Activated CD4-positive, alpha-beta T cell treated with anti-CD3 and anti-CD28 coated beads, Interleukin-2, amount 50 U/mL, for 48 hours (primary cell): ENCODE measurements at regions not wholly inside any gene's neighbourhood (a gene's known extent, or its start where the extent isn't known, plus 50 kb on each side); places are given as distances from the start of the nearest gene placed in this dataset.
"Not testable (repeated sequence)": the region's sequence is repeated elsewhere in the genome, so short reads cannot be mapped to it uniquely, and the experiment has no call there.

Source experiments
- DNase-seq, 2 experiments: peaks; one replicate each; pipeline ENCODE4 v3.0.0-alpha.2; 2020

DNA sequence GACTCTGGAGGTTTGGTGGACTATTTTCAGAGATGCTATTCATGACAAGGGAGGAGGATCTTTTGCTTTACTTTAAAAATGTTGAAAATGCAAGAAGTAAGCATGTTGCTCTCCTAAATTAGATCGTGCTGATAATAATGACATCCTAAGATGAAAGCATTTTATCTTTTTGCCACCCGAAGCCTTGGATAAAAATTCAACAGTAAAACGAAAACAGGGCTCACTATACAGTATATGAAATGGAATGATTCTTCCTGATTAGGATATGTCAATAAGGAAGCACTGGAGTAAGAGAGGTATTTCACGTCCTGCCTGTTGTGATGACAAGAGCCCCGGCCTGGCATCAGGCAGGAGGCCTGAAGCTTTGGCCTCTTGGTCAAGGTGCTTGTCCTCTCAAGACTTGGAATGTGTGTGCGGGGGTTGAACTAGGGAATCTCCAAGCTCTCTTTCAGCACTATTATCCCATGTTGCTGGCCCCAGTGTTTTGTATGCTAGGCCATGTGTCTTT is 306.0 kb downstream of the MTX2 start:
- DNase-seq = no peak

DNA sequence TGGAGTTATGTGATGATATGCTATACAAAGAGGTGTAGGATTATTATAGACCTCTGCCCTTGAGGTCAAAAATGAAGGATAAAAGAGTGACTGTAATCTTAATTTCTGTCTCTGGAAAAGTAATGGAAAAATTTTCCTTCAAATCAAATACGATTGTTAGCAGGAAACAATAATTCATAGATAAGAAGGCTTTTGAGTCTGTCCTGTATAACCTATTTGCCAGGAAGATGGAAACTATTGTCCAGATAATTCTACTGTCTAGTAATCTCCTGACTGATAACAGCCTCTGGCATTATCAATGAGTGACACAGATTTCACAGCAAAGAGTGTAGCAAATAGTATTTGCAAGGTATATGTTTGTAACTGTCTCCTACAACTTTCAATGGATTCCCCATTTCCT is 307.8 kb downstream of the MTX2 start:
- DNase-seq = no peak

DNA sequence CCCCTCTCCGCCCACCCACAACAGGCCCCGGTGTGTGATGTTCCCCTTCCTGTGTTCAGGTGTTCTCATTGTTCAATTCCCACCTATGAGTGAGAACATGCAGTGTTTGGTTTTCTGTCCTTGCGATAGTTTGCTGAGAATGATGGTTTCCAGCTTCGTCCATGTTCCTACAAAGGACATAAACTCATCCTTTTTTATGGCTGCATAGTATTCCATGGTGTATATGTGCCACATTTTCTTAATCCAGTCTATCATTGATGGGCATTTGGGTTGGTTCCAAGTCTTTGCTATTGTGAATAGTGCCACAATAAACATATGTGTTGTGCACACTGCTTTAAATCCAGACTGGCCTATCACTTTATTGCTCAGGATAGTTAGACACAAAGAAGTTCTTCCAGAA is 309.1 kb downstream of the MTX2 start:
- not testable (repeated sequence) for DNase-seq

DNA sequence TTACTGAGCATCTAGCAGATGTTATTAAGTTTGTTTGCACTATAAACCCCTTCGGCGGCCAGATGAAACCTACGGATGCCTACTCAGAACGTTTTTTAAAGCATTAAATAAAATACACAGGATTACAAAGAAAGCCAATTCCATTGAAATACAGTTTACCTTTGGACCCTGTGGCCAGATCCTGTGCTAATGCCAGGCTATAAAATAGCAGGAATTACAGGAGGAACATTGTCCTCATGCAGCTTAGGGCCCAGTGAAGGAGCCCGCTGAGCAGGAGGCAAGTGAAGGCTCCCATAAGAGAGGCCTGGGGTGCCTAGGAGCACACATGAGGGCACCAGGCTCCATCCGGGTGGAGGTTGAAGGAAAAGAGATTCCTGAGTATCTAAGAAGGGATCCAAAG is 310.4 kb downstream of the MTX2 start:
- DNase-seq = no peak

DNA sequence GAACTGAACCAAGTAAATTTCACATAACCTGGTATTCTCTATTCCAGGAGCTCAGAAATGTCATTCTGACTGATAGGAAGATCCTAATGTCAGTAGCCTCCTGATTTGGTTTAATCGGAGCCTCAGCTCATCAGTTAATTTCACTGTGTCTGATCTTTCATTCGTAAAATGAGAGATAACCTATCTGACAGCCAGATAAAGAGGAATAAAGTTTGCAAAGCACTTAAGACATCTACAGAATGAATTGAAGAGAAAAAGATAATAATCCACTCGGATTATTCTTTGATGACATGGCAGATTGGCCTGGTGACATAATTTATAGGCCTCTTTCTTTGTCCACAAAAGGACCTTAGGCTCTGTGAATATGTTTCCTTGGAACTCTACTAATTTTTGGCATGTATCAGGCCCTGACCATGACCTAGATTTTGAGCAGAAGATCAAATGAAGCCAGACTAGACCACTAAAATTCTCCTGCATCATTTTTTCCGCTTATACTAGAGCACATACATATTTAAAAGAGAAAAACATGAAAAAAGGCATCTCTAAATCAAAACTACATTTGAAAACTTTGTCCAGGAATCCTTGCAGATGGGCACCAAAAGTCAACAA is 312.4 kb downstream of the MTX2 start:
- no peak for DNase-seq

DNA sequence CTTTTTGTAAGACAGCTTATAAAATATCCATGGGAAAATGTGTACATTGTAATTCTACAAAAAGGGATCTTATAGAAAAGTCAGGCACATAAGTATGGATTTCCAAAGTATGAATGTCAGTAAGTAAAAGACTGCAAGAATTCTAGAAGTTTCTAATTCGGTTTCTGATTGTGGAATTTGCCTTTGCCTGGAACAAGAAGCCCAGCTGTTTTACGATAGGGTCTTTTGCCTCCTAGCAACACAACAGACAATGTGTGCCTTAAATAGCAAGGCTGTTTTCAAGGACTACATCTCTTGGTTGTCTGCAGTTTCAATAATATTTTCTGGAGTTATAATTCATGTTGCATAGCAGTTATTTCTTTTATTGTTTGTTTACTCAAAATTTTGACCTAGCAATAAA is 312.9 kb downstream of the MTX2 start:
- DNase-seq = no peak

DNA sequence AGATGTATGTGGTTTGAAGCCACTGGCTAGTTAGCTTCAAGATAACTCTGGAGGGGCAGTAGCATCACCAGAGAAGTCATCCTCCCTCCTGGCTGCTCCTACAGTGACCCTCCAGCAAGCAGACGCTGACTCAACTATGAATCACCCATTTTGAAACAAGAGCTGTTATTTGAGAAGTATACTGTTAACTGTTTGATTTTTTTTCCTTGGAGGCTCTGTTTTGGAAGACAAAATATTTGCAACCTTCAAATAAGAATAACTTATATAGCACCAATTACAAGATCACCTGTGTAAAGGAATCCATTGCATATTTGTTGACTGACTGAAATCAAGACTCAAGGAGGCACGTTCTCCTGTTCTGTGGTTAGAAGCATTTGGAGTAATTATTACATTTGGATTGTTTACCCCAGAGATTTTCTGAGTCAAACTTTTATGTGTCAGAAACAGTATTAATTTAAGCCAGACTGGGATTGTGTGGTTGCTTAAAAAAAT is 313.8 kb downstream of the MTX2 start:
- DNase-seq = no peak

DNA sequence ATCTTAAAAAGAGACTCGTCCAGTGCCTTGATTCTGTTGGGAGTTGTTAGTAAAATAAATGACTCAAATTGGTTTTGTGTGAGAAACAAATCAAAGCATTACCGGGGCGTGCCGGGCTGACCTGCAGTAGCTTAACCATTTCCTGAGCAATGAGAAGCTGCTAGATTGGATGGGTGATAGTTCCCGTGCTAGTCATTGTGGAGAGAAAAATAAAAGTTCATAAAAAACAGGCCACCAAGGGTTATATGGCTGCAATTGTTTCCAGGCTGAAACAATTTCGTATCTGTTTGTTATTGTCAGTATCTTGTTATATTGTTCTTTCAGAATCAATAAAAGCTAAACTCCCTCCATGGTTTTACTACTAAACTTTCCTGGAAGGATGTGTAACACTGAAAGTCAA is 314.4 kb downstream of the MTX2 start:
- DNase-seq = no peak

DNA sequence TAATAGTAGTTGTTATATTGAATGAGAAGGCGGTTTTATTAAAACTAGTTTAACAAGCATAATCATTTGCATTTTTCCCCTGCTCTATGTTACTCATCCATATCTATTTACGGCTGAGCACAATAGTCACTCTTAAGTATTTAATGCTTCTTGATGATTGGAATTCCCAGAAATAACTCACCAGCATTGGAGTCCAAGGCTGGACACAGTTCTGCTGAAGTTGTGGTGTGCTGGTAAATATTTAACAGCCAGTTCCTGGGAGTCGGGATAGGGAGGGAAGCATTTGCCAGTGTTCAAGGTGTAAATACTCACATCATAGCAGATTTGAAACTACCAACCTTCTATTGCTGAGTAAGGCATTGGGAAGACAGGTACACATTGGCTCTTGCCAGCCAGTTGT is 315.1 kb downstream of the MTX2 start:
- DNase-seq = no peak

DNA sequence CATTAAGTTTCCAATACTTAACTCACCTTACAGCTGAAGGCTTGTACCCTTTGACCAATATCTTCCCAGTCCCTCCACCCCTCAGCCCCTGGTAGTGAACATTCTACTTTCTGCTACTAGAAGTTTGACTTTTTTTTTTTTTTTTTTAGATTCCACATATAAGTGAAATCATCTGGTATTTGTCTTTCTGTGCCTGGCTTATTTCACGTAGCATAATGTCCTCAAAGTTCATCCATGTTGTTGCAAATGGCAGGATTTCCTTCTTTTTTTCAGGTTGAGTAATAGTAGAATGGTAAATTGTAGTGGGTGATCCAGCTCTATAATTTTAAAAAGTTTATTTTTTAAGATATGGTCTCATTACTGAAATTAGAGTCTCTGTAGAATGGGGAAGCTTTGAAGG is 316.0 kb downstream of the MTX2 start:
- no peak for DNase-seq

DNA sequence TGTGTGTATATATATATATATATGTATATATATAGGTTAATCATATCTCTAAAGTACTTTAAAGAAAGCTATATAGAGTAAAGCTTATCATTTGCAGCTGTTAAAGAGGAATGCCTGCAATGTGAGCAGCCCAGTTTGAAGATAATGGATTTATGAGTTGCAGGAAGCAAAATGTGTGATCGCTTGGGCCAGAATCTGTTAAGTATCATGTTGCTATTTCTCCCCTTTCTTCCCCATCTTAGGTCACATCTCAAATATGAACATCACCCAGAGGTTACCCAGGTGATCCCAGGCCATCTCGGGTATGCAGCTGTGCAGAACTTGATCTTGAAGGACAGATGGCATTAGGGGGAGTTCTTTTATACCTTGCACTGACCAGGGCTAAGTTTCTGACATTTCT is 316.5 kb downstream of the MTX2 start:
- no peak for DNase-seq

DNA sequence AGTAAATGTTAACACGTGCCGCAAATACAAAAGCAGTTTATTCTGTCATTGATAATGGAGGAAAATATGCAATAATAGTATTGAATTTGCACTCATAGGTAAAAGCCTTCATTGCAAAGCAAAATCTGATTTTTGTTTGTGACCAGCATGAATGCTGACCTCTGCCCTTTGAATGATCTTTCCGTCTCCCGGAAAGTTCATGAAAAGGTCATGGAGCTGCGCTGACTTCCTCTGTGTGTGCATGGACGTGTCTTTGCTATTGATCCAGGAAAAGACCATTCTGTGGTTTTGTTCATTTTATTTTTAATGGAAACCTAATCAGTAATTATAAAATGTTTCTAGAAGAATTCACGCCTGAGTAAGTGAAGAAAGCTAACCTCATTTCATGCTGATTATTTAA is 320.0 kb downstream of the MTX2 start:
- DNase-seq = no peak

DNA sequence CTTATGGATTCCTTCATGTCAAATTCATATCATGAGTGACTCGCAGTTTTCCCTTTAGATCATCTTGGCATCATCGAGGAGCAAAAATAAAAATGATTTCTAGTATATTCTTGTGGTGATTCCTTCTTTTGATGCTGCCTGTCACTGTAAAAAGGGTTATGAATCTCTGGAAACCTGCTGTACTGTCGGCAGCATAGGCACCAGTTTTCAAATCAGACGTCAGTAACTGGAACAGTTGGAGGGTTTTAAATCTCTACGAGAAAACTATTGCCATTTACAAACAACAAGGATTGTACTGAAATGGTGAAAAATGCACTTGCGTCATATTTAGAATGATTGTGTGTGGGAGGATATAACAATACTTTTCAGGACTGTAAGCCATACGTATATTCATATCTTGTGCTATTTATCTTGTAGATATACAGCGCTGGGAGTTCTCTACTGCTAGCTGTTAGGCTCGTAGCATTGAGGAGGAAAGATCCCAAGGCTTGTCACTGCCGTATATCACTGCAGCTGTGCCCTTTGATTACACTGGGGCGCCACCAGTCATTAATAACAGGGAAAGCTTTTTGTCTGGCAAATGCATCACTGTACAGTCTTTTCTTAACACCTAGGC is 320.7 kb downstream of the MTX2 start:
- no peak for DNase-seq

DNA sequence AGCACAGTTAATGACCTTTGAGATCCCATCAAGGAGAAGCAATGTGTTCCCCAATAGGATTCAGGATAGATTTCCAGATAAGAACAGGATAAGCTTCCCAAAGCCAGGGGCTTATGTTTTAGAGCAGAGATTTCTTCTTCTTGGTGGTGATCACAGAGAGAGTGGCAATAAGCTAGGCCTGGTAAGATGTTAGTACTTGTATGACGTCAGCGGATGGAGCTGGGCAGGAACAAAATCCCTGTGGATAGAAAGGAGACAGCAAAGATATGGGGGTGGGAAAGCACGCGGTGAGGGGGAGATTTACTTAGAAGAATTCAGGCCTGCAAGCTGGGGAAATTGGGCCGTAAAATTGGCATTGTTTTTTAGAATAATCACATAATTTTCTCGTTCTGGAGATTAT is 323.0 kb downstream of the MTX2 start:
- DNase-seq = no peak

DNA sequence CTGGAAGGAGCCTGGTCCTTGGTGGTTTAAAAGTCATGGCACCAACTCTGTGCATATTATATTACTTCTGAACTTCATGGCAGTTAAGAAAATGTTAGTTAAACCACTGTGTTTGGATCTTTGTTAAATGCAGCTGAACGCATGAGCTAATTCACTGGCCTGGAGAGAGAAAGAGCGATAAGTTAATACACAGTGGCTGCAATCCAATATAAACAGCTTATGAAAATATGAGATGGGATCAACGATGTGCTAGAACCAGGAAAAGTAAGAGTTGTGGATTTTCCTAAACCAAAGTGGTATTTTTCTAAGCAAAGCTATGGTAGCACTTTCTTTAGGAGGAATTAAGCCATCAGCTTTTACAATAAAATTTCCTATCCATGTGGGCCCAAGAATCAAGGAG is 326.7 kb downstream of the MTX2 start:
- DNase-seq = no peak

DNA sequence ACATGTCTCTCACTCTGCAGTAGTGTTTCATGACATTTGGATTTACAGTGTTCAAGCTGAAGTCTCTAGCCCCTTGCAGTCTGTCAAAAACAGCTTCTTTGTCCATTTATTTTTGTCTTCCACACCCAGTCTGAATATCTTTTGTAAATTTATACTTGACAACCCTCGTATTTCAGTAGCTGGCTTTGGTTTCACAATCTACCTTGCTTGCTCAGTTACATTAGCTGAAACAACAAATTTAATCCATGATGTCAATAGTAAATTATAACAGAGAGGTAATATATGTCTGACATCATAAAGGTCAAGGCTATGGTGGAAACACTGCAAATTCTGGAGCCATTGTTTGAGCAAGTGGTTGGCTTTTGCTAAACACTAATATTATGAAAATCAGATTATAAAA is 328.7 kb downstream of the MTX2 start:
- no peak for DNase-seq

DNA sequence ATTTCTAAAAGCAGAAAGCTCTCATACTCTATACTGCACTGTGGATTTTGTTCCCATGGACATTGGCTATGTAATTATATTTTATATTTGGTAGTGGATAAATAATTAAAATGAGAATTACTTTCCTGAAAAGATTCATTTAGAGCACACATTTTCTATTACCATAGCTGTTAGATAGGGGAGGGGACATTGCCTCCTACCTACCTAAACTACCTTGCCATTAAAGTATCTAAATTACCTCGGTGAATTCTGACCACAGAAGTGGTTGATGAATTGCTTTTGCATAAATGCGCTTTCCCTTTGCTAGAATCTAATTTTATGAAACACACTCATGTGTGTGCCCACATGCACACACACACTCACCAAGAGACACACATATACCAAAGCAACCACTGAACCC is 329.1 kb downstream of the MTX2 start:
- DNase-seq = no peak

DNA sequence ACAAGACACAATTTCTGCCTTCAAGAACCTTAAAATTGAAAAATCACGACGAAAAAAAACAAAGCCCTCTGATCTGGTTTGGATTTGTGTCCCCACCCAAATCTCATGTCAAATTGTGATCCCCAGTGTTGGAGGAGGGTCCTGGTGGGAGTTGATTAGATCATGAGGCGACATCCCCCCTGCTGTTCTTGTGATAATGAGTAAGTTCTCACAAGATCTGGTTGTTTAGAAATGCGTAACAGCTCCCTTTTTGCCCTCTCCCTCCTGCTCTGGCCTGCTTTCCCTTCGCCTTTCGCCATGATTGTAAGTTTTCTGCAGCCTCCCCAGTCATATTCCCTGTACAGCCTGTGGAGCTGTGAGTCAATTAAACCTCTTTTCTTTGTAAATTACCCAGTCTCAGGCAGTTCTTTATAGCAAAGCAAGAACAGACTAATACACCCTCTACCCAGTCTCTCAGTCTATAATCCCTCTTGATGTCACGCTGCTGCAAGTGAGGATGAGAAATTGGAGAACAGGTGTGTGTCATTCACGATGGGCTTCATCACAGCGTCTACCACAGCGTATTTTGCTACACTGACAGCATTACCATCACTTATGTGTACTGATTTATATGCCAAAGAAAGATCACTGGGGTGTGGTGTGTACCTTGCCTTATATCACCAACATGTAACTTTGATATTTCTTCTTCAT is 330.7 kb downstream of the MTX2 start:
- DNase-seq = no peak

DNA sequence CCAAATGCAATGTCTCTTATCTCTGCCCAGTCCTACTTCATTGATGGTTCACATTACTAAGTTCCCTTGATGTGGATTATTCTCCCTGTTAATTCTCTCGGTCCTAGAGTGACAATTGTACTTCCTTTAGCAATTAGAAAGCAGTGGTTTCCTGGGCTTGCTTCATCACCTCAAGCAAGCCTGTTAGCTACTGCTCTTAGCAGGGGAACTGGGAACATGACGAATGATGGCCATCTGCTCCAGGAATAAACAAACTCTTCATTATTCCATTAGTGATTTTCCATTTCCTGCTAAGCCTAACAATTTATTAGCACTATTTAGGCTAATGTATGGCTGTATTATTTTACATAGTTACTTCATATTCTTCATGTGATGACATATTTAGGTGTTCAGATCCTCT is 331.8 kb downstream of the MTX2 start:
- DNase-seq = no peak

DNA sequence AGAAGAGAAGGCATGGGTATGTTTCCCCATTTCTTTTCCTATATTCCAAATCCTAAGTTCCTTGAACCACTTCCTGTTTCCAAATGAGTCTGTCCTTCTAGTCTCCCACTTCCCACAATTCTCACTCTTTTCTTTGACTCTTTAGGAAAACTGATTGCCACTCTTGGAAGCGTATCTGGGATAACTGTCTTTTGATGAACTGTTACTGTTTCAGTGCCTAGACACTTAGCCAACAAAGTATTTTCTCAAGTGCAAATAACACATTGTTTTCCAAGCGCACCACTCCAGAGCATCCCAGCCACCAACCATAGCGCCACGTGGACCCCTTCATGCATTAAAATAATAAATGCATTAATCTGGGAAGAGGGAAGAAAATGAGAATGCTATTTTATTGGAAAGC is 342.8 kb downstream of the MTX2 start:
- DNase-seq = no peak

DNA sequence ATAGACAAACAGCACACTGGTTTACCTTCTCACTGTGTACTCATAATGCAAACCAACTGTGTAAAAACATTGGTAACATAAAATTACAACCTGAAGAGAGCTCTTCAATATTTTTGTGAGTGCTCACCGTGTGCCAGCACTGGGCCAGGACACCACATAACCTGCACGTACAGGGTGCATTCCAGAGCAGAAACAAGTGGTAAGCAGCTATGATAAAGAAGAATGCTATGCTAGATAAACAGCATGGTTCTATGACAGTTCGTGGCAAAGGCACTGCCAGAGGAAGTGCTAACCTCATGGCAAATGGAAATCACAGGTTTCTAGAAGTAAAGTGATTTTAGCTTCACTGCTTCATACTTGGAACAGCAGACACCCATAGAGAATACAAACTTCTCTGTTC is 343.5 kb downstream of the MTX2 start:
- DNase-seq = no peak

DNA sequence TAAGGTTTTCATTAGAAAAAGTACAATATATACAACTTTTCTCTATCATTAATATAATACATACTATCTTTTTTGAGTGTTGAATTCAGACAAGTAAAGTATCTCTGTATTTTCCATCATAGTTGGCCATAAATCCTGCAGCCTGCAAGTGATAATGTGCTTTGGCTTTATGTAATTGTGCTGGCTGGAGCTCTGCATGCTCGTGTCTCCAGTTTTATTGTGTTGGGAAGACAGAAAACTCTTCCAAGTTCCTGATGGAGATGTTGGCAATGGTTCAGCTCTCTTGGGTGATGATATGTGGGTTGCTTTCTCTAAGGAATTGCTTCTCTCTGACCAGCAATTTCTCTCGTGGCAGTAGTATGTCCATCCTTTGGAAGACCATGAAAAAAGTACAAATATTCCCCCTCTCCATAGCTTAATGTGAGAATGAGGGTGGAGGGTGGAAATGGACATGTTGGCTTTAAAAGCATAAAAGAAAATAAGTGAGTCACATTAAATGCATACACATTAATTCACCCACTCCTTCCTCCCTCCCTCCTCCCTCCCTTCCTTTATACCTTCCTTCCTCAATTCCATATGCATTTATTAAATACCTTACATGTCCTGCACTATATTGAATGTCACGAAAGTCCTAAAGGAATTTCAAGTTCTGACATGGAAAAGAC is 344.2 kb downstream of the MTX2 start:
- DNase-seq = no peak

DNA sequence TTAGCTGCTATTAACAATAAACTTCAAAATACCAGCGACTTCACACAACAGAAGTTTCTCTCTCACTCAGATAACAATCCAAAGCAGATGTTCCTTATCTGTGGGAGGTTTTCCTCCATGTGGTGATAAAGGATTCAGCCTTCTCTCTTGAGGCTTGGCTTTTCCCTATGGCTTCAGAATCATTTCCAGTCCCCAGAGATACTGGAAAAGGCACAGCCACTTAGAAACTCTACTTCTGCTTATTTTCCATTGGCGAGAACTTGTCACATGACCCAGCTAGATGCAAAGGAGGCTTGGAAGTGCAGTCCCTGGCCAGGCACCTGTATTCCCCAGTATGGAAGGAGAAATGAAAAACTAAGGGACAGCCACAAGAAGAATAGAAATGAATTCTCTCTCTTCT is 344.8 kb downstream of the MTX2 start:
- no peak for DNase-seq

DNA sequence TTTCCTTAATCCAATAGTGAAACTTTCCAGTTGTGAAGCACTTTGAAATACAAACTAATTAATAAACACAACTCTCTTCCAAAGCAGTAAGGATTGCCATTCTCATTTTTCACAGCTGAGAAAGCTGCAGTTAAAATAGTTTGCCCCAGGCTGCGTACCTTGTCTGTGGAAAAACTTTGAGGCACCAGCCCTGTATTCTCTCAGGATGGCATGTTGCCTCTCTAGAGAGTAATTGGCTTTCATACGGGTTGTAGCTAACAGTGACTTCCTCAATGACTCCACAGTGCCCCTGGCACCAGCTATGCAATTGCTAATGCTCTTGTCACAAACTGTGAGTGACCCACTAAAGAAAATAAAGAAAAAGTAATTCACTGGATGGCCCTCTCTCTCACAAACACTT is 345.7 kb downstream of the MTX2 start:
- no peak for DNase-seq
